Pancreas (tissue), 10 donors: ENCODE measurements at regions not wholly inside any gene's neighbourhood (a gene's known extent, or its start where the extent isn't known, plus 50 kb on each side); places are given as distances from the start of the nearest gene placed in this dataset.

ENCODE experiments used
- ATAC-seq, 4 donors: fragments of 200-7000 bp; cut with Tn5 transposase; one replicate each; pipeline versions ENCODE4 v1.8.0 to v1.9.1; 2020; ENCODE audit warnings: mild to moderate bottlenecking in 4 of 4, moderate library complexity in 4 of 4
- DNase-seq, 6 donors: peaks; one replicate each; pipeline ENCODE4 v3.0.0-alpha.2; 2020
- FAIRE-seq: peaks from 2 replicates; lab custom pipeline; 2012; peaks lifted over from hg19 to GRCh38; lab: Jason Lieb, UNC
- H3K27ac ChIP-seq, 4 donors: fragments of 200-600 bp; sonication (generic); 1 replicate in 3 of 4; 2 replicates in 1 of 4; pipeline versions ENCODE4 v1.5.0 to v1.8.0; 2020
- H3K27me3 ChIP-seq, 4 donors: fragments of 200-600 bp; one replicate each; pipeline ENCODE4 v1.8.0; 2021
- H3K36me3 ChIP-seq, 3 donors: fragments of 200-600 bp; sonication (generic) in 1 of 3; one replicate each; pipeline versions ENCODE4 v1.5.0 to v1.8.0; 2020 to 2021
- H3K4me1 ChIP-seq, 3 donors: fragments of 200-600 bp; one replicate each; pipeline ENCODE4 v1.8.0; 2021
- H3K4me3 ChIP-seq, 4 donors: fragments of 200-600 bp; sonication (generic) in 2 of 4; one replicate each; pipeline versions ENCODE4 v1.5.0 to v1.8.0; 2020 to 2021
- H3K9me3 ChIP-seq, 4 donors: fragments of 200-600 bp; one replicate each; pipeline ENCODE4 v1.8.0; 2021
- CTCF ChIP-seq, 4 donors: fragments of 200-600 bp; sonication (generic) in 3 of 4; IDR thresholded peaks; one replicate each; pipeline versions ENCODE4 v1.5.0 to v1.8.0; 2021; ENCODE audit warnings: antibody characterized with exemption in 4 of 4
- WGBS, 2 donors: extraction: QIAGEN DNeasy Blood & Tissue Kit; methylation state at CpG; one replicate each; pipeline ENCODE4 v1.1.7; 2013; 5-methylcytosine and 5-hydroxymethylcytosine counted together
- intact Hi-C, 3 donors: fragments of 100-400 bp; cut with DNase I; formaldehyde crosslinking; loops; one replicate each; pipeline versions ENCODE4 v1.11.1 to v1.14.2; 2022
- donor health status: healthy with polysubstance abuse.
- donor health status: DM: no; HTN: no; CAD: no; lungs with moderate emphysema.
- donor health status: DM: no; HTN: no; CAD: no.
- donor health status: control.
- donor health status: control.
- donor health status: Bipolar disorder and iron deficiency.
- donor health status: DM: yes; HTN: yes; CAD: no.
- donor health status: DM: no; HTN: no; CAD: no.
- donor health status: DM: no; HTN: no; CAD: no.
- donor health status: DM: yes; HTN: yes; CAD: no.

GRCh38 chr4:64969081-64969480, 559.8 kb upstream of the TECRL start:
- DNase-seq (peak in 1 of 6 donors; percentile 20), FAIRE-seq (no peak), ATAC-seq (no peak)
- no peak for TF ChIP-seq CTCF (IDR thresholded peaks at IDR 0.05)
- Histone ChIP-seq H3K27me3 (no peaks in the 10 kb centered on the region), H3K4me3 (no peak overlapping the region), H3K27ac (no peak overlapping the region), H3K4me1 (no peaks in the 10 kb centered on the region), H3K36me3 (no peaks in the 10 kb centered on the region), H3K9me3 (no peaks in the 10 kb centered on the region)
- 50% methylated on average over 3 of the region's 3 CpGs for WGBS, 2 donors
- intact Hi-C loops, result no loop called here

GRCh38 chr4:64967286-64967685, 558.0 kb upstream of the TECRL start:
- DNase-seq (no peak), FAIRE-seq (no peak), ATAC-seq (no peak)
- Histone ChIP-seq H3K27ac (no peak overlapping the region), H3K36me3 (no peaks in the 10 kb centered on the region), H3K4me3 (no peak overlapping the region), H3K4me1 (no peaks in the 10 kb centered on the region), H3K9me3 (no peaks in the 10 kb centered on the region), H3K27me3 (no peaks in the 10 kb centered on the region)
- intact Hi-C loops, result no loop called here
- 23 to 32% methylated on average over 2 of the region's 2 CpGs for WGBS, 2 donors
- TF ChIP-seq CTCF (IDR thresholded peaks at IDR 0.05), result no peak

GRCh38 chr4:64960516-64960915, 551.3 kb upstream of the TECRL start:
- Histone ChIP-seq H3K27ac (no peak overlapping the region), H3K36me3 (no peaks in the 10 kb centered on the region), H3K9me3 (no peaks in the 10 kb centered on the region), H3K4me3 (no peak overlapping the region), H3K27me3 (no peaks in the 10 kb centered on the region), H3K4me1 (no peaks in the 10 kb centered on the region)
- intact Hi-C loops, result no loop called here
- ATAC-seq, result no peak
- FAIRE-seq, result no peak
- DNase-seq, result no peak
- 46 to 52% methylated on average over 4 of the region's 4 CpGs for WGBS, 2 donors
- no peak for TF ChIP-seq CTCF (IDR thresholded peaks at IDR 0.05)

- 64 to 77% methylated on average over 3 of the region's 3 CpGs for WGBS, 2 donors
- Histone ChIP-seq H3K4me3 (no peak overlapping the region), H3K36me3 (no peaks in the 10 kb centered on the region), H3K4me1 (no peaks in the 10 kb centered on the region), H3K27ac (no peak overlapping the region), H3K9me3 (no peaks in the 10 kb centered on the region), H3K27me3 (no peaks in the 10 kb centered on the region)
- ATAC-seq (no peak), DNase-seq (no peak), FAIRE-seq (no peak)
- intact Hi-C loops, result no loop called here
- TF ChIP-seq CTCF (IDR thresholded peaks at IDR 0.05), result no peak
Measured at GRCh38 chr4:64940698-64941097, 531.4 kb upstream of the TECRL start.

GRCh38 chr4:64935469-64936001, 526.3 kb upstream of the TECRL start:
- DNase-seq, result no peak
- TF ChIP-seq CTCF (IDR thresholded peaks at IDR 0.05), result no peak
- no peak for FAIRE-seq
- Histone ChIP-seq H3K4me1 (no peaks in the 10 kb centered on the region), H3K4me3 (no peak overlapping the region), H3K9me3 (no peaks in the 10 kb centered on the region), H3K27me3 (no peaks in the 10 kb centered on the region), H3K27ac (no peak overlapping the region), H3K36me3 (no peaks in the 10 kb centered on the region)
- intact Hi-C loops, result no loop called here
- no peak for ATAC-seq
- WGBS, 2 donors, result 39 to 58% methylated on average over 1 of the region's 1 CpG
